ENCODE measurements at regions not wholly inside any gene's neighbourhood (a gene's known extent, or its start where the extent isn't known, plus 50 kb on each side); places are given as distances from the start of the nearest gene placed in this dataset.

GRCh38 chr10:71004176-71005075 lies 116.1 kb upstream of the PCBD1 start:
- H3K27ac ChIP-seq: no peak overlapping the region
- no peaks in the 10 kb centered on the region for H3K27me3 ChIP-seq
- H3K4me2 ChIP-seq: no peak overlapping the region
- TF ChIP-seq Cebpa-rat (IDR thresholded peaks at IDR 0.05): no peak
- no peaks in the 10 kb centered on the region for H4K20me1 ChIP-seq
- no peak overlapping the region for H3K9ac ChIP-seq
- no peaks in the 10 kb centered on the region for H3K36me3 ChIP-seq
- H3K4me1 ChIP-seq: no peaks in the 10 kb centered on the region
- H3K4me3 ChIP-seq: no peak overlapping the region
- no peaks in the 10 kb centered on the region for H3K9me3 ChIP-seq

DNA sequence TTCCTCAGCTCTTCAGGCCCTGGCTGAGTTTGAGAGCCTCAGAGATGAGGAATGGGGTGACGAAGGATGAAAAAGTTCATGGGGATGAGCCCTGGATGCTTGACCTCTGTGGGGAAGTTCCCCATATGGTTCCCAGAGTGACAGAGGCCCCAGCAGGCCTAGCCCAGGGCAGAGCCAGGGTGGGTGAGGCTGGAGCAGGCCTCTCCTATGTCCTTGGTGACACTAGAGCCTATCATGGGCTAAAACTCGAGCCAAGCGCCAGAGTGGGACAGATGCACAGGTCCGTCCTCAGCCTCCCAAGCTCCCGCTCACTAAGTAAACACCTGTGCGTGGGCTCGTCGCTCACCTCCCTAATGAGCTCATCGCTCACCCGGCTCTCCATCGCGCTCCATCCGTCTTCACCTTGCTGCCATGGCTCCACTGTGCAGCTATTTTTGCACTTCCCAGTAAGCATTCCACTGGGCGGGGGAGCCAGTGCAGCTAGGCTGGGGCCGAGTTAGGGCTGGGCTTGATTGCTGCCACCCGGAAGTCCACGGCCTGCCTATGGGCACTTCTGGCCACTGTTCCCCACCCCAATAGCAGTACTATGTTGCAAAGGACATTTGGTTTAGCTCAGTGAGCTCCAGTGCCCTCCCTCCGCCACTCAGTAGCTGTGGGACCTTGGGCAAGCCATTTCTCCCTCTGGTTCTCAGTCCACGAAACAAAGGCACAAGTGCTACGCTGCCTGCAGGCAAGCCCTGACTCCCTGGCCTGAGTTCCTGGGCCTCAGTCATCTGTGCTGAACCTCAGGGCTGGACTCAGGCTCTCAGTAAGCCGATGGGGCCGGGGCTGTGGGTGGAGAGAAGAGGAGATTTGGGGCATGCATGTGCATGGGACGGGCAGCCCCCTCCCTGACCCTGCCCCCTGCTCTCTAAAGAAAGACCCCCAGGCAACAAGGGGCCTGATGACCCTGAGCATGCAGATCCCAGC lies 117.3 kb upstream of the PCBD1 start:
- H3K4me3 ChIP-seq: no peak overlapping the region
- no peaks in the 10 kb centered on the region for H3K27me3 ChIP-seq
- no peak for TF ChIP-seq Cebpa-rat (IDR thresholded peaks at IDR 0.05)
- no peaks in the 10 kb centered on the region for H3K36me3 ChIP-seq
- no peaks in the 10 kb centered on the region for H4K20me1 ChIP-seq
- no peaks in the 10 kb centered on the region for H3K9me3 ChIP-seq
- no peak overlapping the region for H3K4me2 ChIP-seq
- H3K9ac ChIP-seq: no peak overlapping the region
- no peaks in the 10 kb centered on the region for H3K4me1 ChIP-seq
- H3K27ac ChIP-seq: no peak overlapping the region

DNA sequence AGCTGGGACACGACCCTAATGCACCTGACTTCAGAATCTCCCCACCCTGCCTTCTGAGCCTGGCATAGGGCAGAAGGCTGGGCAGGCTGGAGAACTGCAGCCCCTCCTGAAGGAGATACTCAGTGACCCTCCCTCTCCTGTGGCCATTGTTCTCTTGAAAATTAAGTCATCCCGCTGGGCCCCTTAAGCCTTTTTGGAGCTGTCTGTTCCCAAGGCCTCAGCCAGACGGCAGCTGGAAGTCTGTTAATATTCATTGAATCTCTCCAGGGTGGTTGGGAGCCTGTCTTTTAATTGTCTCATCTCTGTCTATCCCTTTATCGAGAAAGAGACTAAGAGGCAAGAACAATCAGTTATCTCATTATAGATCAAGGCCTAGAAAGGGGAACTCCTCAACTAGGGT lies 118.1 kb upstream of the PCBD1 start:
- Histone ChIP-seq H3K4me1 (no peaks in the 10 kb centered on the region), H3K27ac (no peak overlapping the region), H4K20me1 (no peaks in the 10 kb centered on the region), H3K4me2 (no peak overlapping the region), H3K9me3 (no peaks in the 10 kb centered on the region), H3K9ac (no peak overlapping the region), H3K27me3 (no peaks in the 10 kb centered on the region), H3K36me3 (no peaks in the 10 kb centered on the region), H3K4me3 (no peak overlapping the region)
- TF ChIP-seq Cebpa-rat (IDR thresholded peaks at IDR 0.05): no peak

DNA sequence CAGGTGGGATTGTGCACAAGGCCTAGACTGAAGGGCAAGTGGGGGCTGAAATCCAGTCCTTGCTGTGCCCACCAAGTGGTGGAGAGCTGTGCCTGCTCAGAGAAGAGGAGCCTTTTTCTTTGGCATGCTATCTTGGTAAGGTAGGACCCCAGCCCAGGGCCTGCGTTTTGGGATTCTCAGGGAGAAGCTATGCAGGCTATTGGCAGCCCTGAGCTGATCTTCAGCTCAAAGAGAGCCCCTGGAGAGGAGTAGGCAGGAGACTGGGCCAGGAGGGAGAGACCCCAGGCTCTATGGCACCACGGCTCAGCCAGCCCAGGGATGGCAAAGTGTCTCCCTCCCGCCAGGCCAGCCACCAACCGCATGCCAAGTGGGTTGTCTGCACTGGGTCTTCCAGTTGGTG lies 119.2 kb upstream of the PCBD1 start:
- Histone ChIP-seq H3K4me1 (no peaks in the 10 kb centered on the region), H3K4me3 (no peak overlapping the region), H3K9ac (no peak overlapping the region), H4K20me1 (no peaks in the 10 kb centered on the region), H3K4me2 (no peak overlapping the region), H3K9me3 (no peaks in the 10 kb centered on the region), H3K27ac (no peak overlapping the region), H3K27me3 (no peaks in the 10 kb centered on the region), H3K36me3 (no peaks in the 10 kb centered on the region)
- TF ChIP-seq Cebpa-rat (IDR thresholded peaks at IDR 0.05): no peak

- TF ChIP-seq Cebpa-rat (IDR thresholded peaks at IDR 0.05): no peak
Observed at GRCh38 chr10:71008150-71008549, 119.8 kb upstream of the PCBD1 start.

DNA sequence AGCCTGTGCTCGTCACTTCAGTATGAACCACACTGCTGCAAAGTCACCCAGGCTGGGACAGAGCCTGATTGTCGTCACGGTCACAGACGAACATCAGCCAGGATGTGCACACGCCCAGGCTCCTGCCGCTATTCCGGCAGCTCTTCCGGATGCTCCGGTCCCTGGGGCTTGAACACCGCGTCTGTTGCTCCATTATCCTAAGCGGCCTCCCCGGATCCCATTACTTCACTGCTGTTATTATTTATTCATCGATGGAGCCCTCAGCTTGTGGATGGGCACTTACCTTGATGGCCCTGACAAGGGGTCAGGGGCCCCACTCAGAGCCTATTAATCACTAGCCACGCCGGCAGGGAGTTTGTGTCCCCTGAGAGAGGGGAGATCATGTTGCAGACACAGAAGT lies 120.8 kb upstream of the PCBD1 start:
- Histone ChIP-seq H3K36me3 (no peaks in the 10 kb centered on the region), H3K27ac (no peak overlapping the region), H3K27me3 (no peaks in the 10 kb centered on the region), H3K4me1 (no peaks in the 10 kb centered on the region), H3K9ac (no peak overlapping the region), H4K20me1 (no peaks in the 10 kb centered on the region), H3K4me3 (no peak overlapping the region), H3K4me2 (no peak overlapping the region), H3K9me3 (no peaks in the 10 kb centered on the region)
- no peak for TF ChIP-seq Cebpa-rat (IDR thresholded peaks at IDR 0.05)

More at GRCh38 chr10:71008150-71008549, 119.8 kb upstream of the PCBD1 start:
- Histone ChIP-seq H3K4me2 (no peak overlapping the region), H4K20me1 (no peaks in the 10 kb centered on the region), H3K27me3 (no peaks in the 10 kb centered on the region), H3K4me3 (no peak overlapping the region), H3K9ac (no peak overlapping the region), H3K4me1 (no peaks in the 10 kb centered on the region), H3K36me3 (no peaks in the 10 kb centered on the region), H3K9me3 (no peaks in the 10 kb centered on the region), H3K27ac (no peak overlapping the region)

DNA sequence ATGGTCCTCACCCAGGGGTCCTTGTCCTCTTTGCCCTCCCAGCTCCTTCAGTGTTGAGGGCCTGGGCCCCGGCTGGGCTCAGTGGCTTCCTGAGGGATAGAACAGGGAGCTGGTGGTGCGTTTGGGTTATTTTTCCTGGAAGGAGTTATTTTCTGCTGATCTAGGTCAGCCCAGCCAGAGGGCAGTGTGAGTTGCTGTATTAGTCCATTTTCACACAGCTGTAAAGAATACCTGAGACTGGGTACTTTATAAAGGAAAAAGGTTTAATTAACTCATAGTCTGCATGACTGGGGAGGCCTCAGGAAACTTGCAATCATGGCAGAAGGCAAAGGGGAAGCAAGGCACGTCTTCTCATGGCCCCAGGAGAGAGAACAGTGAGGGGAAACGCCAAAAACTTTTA lies 122.4 kb upstream of the PCBD1 start:
- H3K4me1 ChIP-seq: peaks cover 5% of the 10 kb centered on the region
- H3K36me3 ChIP-seq: no peaks in the 10 kb centered on the region
- no peak overlapping the region for H3K4me3 ChIP-seq
- no peak overlapping the region for H3K9ac ChIP-seq
- H3K27me3 ChIP-seq: no peaks in the 10 kb centered on the region
- H3K4me2 ChIP-seq: no peak overlapping the region
- TF ChIP-seq Cebpa-rat (IDR thresholded peaks at IDR 0.05): no peak
- H4K20me1 ChIP-seq: no peaks in the 10 kb centered on the region
- H3K9me3 ChIP-seq: no peaks in the 10 kb centered on the region
- H3K27ac ChIP-seq: no peak overlapping the region

DNA sequence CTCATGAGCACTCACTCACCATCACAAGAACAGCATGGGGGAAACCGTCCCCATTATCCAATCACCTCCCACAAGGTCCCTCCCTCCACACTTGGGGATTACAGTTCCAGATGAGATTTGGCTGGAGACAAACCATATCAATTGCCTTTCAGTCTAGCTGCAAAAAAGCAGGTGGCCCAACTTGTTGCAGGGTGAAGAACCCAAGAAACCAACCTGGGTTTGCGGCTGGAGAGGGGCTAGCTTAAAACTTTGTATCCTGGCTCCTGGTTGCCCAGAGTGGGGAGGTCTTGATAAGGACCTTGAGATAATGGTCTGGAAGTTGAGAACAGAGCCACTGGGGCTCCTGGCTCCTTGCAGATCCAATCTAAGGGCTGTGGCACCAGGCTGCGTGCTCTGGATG lies 122.8 kb upstream of the PCBD1 start:
- H3K9me3 ChIP-seq: no peaks in the 10 kb centered on the region
- H3K27ac ChIP-seq: no peak overlapping the region
- H3K36me3 ChIP-seq: no peaks in the 10 kb centered on the region
- H3K9ac ChIP-seq: no peak overlapping the region
- TF ChIP-seq Cebpa-rat (IDR thresholded peaks at IDR 0.05): no peak
- no peaks in the 10 kb centered on the region for H4K20me1 ChIP-seq
- no peak overlapping the region for H3K4me3 ChIP-seq
- H3K4me2 ChIP-seq: no peak overlapping the region
- H3K4me1 ChIP-seq: peaks cover 9% of the 10 kb centered on the region
- H3K27me3 ChIP-seq: no peaks in the 10 kb centered on the region

GRCh38 chr10:71014021-71014805 lies 125.8 kb upstream of the PCBD1 start:
- Histone ChIP-seq H3K4me3 (no peak overlapping the region), H3K9me3 (no peaks in the 10 kb centered on the region), H3K9ac (no peak overlapping the region), H3K36me3 (no peaks in the 10 kb centered on the region), H3K27me3 (no peaks in the 10 kb centered on the region), H3K27ac (no peak overlapping the region), H3K4me1 (peaks cover 9% of the 10 kb centered on the region), H4K20me1 (no peaks in the 10 kb centered on the region), H3K4me2 (no peak overlapping the region)
- TF ChIP-seq Cebpa-rat (IDR thresholded peaks at IDR 0.05): no peak

Data from BLaER1 (cell line).